Fibroblast of lung (primary cell): ENCODE measurements at regions not wholly inside any gene's neighbourhood (a gene's known extent, or its start where the extent isn't known, plus 50 kb on each side); places are given as distances from the start of the nearest gene placed in this dataset.

Experiments
- DNase-seq, 2 donors: peaks; one replicate each; pipeline versions ENCODE4 v3.0.0 to v3.0.0-alpha.2; 2010; ENCODE audit warnings: low read depth in 2 of 2
- H2AFZ ChIP-seq: 2 replicates; pipeline ENCODE4 v1.5.1; 2012; ENCODE audit warnings: low read length, control low read depth, inconsistent platforms
- H3K27ac ChIP-seq: 2 replicates; pipeline ENCODE4 v1.5.1; 2011; ENCODE audit warnings: low read length, control low read depth; ENCODE audit not compliant: insufficient read depth
- H3K27me3 ChIP-seq: 2 replicates; pipeline ENCODE4 v1.5.1; 2011; ENCODE audit warnings: mild to moderate bottlenecking, low read length; ENCODE audit not compliant: control insufficient read depth, insufficient read depth
- H3K36me3 ChIP-seq: 2 replicates; pipeline ENCODE4 v1.5.1; 2011; ENCODE audit warnings: low read length; ENCODE audit not compliant: control insufficient read depth, insufficient read depth
- H3K4me1 ChIP-seq: 2 replicates; pipeline ENCODE4 v1.5.1; 2011; ENCODE audit warnings: low read length; ENCODE audit not compliant: control insufficient read depth, insufficient read depth; ENCODE audit errors: extremely low read depth
- H3K4me2 ChIP-seq: 2 replicates; pipeline ENCODE4 v1.5.1; 2011; ENCODE audit warnings: low read length, control low read depth; ENCODE audit not compliant: insufficient read depth; ENCODE audit errors: extremely low read depth
- H3K4me3 ChIP-seq, 4 experiments: fragments of 200-600 bp in 1 of 4; sonication (generic) in 1 of 4; replicated peaks in 1 of 4; 2 replicates each; pipeline ENCODE4 v1.5.1; 2011 to 2016; ENCODE audit warnings: low read length in 4 of 4, low read depth in 3 of 4, mild to moderate bottlenecking in 3 of 4, control low read depth in 2 of 4, inconsistent platforms in 1 of 4, mixed read lengths in 1 of 4; ENCODE audit not compliant: insufficient read depth in 1 of 4; ENCODE audit errors: control extremely low read depth in 1 of 4
- H3K79me2 ChIP-seq: 2 replicates; pipeline ENCODE4 v1.5.1; 2012; ENCODE audit warnings: mild to moderate bottlenecking, low read length, inconsistent platforms; ENCODE audit not compliant: control insufficient read depth, insufficient read depth
- H3K9ac ChIP-seq: 2 replicates; pipeline ENCODE4 v1.5.1; 2011; ENCODE audit warnings: mild to moderate bottlenecking, low read length, control low read depth; ENCODE audit not compliant: insufficient read depth
- H3K9me3 ChIP-seq: 2 replicates; pipeline ENCODE4 v1.5.1; 2012; ENCODE audit warnings: low read depth, low read length; ENCODE audit not compliant: control insufficient read depth, insufficient read depth
- H4K20me1 ChIP-seq: 2 replicates; pipeline ENCODE4 v1.5.1; 2011; ENCODE audit warnings: low read length; ENCODE audit not compliant: control insufficient read depth, insufficient read depth; ENCODE audit errors: extremely low read depth
- EZH2 ChIP-seq: IDR thresholded peaks from 2 replicates; pipeline ENCODE4 v1.5.1; 2012; ENCODE audit warnings: low read length, control low read depth, mild to moderate bottlenecking; ENCODE audit errors: missing control alignments
- TF ChIP-seq, protein P1 (sequence below), 2 donors: IDR thresholded peaks in 1 of 2; conservative IDR thresholded peaks in 1 of 2; 1 replicate in 1 of 2; 2 replicates in 1 of 2; pipeline ENCODE4 v1.5.1; 2011 to 2012; ENCODE audit warnings: low read length in 2 of 2, control low read depth in 1 of 2, inconsistent platforms in 1 of 2, low read depth in 1 of 2, mild to moderate bottlenecking in 1 of 2

DNA sequence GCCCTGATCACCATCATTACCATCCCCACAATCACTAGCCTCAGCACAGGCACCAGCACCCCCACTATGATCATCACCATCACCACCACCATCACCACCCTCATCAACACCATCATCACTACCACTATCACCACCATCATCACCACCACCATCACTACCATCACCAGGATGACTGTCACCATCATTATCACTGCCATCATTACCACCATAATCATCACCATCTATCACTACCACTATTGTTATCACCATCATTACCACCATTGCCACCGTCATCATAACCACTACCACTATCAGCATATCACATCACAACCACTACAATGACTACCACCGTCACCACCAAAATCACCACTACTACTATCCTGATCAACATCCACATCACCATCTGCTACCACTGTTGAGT, 57.3 kb upstream of the CASZ1 start:
- Histone ChIP-seq H4K20me1 (no peaks in the 10 kb centered on the region), H3K9me3 (no peaks in the 10 kb centered on the region), H3K79me2 (no peaks in the 10 kb centered on the region), H3K4me3 (no peak overlapping the region), H3K27ac (no peak overlapping the region), H3K4me2 (no peak overlapping the region), H3K4me1 (no peaks in the 10 kb centered on the region), H3K9ac (no peak overlapping the region), H3K27me3 (peaks cover 4% of the 10 kb centered on the region), H2AFZ (no peak overlapping the region), H3K36me3 (no peaks in the 10 kb centered on the region)
- no peak for TF ChIP-seq EZH2
- TF ChIP-seq, protein P1, sequence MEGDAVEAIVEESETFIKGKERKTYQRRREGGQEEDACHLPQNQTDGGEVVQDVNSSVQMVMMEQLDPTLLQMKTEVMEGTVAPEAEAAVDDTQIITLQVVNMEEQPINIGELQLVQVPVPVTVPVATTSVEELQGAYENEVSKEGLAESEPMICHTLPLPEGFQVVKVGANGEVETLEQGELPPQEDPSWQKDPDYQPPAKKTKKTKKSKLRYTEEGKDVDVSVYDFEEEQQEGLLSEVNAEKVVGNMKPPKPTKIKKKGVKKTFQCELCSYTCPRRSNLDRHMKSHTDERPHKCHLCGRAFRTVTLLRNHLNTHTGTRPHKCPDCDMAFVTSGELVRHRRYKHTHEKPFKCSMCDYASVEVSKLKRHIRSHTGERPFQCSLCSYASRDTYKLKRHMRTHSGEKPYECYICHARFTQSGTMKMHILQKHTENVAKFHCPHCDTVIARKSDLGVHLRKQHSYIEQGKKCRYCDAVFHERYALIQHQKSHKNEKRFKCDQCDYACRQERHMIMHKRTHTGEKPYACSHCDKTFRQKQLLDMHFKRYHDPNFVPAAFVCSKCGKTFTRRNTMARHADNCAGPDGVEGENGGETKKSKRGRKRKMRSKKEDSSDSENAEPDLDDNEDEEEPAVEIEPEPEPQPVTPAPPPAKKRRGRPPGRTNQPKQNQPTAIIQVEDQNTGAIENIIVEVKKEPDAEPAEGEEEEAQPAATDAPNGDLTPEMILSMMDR (conservative IDR thresholded peaks at IDR 0.05 in 1 of 2, IDR thresholded peaks at IDR 0.05 in 1 of 2; ENCODE audit: low read depth in 1 of 2, low read length in 2 of 2): no peak
- DNase-seq: no peak

DNA sequence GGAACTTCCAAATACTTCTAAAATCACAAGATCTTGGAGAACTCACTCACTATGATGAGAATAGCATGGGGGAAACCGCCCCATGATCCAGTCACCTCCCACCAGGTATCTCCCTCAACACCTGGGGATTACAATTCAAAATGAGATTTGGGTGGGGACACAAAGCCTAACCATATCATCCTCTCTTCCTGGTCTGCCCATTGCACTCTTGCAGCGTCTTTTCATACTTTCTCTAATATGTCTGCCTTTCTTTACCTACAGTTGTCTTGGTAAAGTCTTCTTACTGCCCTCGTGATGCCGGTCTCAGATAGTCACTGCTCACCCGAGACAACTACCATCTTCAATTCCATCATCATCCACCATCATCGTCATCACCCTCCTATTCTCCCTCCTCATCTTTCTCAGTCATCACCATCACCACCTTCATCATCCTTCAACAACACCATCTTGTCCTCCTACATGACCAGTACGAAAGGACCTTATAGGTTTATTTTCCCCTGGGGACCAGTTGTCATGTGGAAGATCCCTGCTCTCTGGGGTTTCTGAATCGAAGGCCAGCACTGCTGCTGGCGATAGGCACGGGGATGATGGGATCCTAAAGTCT, 58.5 kb upstream of the CASZ1 start:
- Histone ChIP-seq H2AFZ (no peak overlapping the region), H3K9ac (no peak overlapping the region), H3K4me1 (no peaks in the 10 kb centered on the region), H3K36me3 (no peaks in the 10 kb centered on the region), H3K27me3 (no peaks in the 10 kb centered on the region), H3K4me3 (no peak overlapping the region), H3K27ac (no peak overlapping the region), H3K79me2 (no peaks in the 10 kb centered on the region), H4K20me1 (no peaks in the 10 kb centered on the region), H3K9me3 (no peaks in the 10 kb centered on the region), H3K4me2 (no peak overlapping the region)
- no peak for DNase-seq
- TF ChIP-seq EZH2: no peak
- TF ChIP-seq, protein P1 (conservative IDR thresholded peaks at IDR 0.05 in 1 of 2, IDR thresholded peaks at IDR 0.05 in 1 of 2; ENCODE audit: low read depth in 1 of 2, low read length in 2 of 2): no peak

DNA sequence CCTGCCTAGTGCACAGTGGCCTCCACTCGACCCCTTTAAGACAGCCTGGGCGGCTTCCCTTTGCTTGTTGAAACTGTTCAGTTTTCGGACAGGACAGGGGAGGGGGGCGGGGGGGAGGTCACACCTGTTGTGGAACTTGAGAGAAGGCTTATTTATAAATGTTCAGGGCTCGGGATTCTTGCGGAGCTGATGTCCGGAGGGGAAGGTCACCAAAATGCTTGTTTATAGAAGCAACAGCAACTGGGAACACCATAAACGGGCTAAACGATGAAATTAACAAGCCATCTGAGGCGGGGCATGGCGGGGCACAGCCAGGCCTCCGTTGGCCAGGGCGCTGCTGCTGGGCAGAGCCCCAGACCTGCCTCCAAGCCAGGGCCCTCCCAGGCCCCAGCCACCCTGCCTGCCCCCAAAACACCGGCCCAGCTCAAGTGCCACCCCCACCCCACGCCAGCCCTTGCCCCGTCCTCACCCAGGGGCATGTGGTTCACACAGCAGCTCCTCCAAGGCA, 59.8 kb upstream of the CASZ1 start:
- no peaks in the 10 kb centered on the region for H3K9me3 ChIP-seq
- no peak overlapping the region for H3K9ac ChIP-seq

More for the DNA sequence above, 59.8 kb upstream of the CASZ1 start:
- TF ChIP-seq EZH2: no peak
- Histone ChIP-seq H3K79me2 (no peaks in the 10 kb centered on the region), H3K36me3 (no peaks in the 10 kb centered on the region), H3K27ac (no peak overlapping the region), H3K4me3 (no peak overlapping the region), H2AFZ (no peak overlapping the region), H3K27me3 (peaks cover 3% of the 10 kb centered on the region), H3K4me1 (no peaks in the 10 kb centered on the region), H3K4me2 (no peak overlapping the region), H4K20me1 (no peaks in the 10 kb centered on the region)
- no peak for DNase-seq
